Panc1 (cell line): ENCODE measurements at regions not wholly inside any gene's neighbourhood (a gene's known extent, or its start where the extent isn't known, plus 50 kb on each side); places are given as distances from the start of the nearest gene placed in this dataset.

ENCODE experiments used
- ATAC-seq: fragments of 200-7000 bp; cut with Tn5 transposase; 2 replicates; pipeline ENCODE4 v1.9.1; 2020; ENCODE audit warnings: mild to moderate bottlenecking, moderate library complexity
- BruUV-seq: library from RNA; stranded (reverse); fragments of 400-500 nt; replicated peaks from 2 replicates; lab custom pipeline; 2021; lab: Mats Ljungman, UMichigan
- CTCF ChIA-PET: fragments of 300-600 bp; sonication (Branson Sonifier 250); formaldehyde crosslinking; loops from one replicate; lab custom pipeline; 2022; ENCODE audit warnings: antibody characterized with exemption; lab: Charles Lee
- POLR2A ChIA-PET: fragments of 300-600 bp; sonication (Branson Sonifier 250); formaldehyde crosslinking; loops from one replicate; lab custom pipeline; 2022; ENCODE audit warnings: antibody characterized with exemption; lab: Charles Lee
- DNase-seq: peaks from one replicate; pipeline ENCODE4 v3.0.0-alpha.2; 2010; ENCODE audit warnings: low read depth, low spot score
- H3K27ac ChIP-seq: 2 replicates; pipeline ENCODE4 v1.5.1; 2011; ENCODE audit warnings: mild to moderate bottlenecking, low read length, inconsistent platforms
- H3K27me3 ChIP-seq: fragments of 200-500 bp; sonication (Bioruptor generic); 2 replicates; pipeline ENCODE4 v1.6.0; 2014; ENCODE audit warnings: low read length, inconsistent platforms; ENCODE audit not compliant: control insufficient read depth, insufficient read depth
- H3K36me3 ChIP-seq: fragments of 200-500 bp; sonication (Bioruptor generic); 2 replicates; pipeline ENCODE4 v1.5.1; 2014; ENCODE audit warnings: inconsistent platforms, mild to moderate bottlenecking, low read length, moderate library complexity; ENCODE audit not compliant: control insufficient read depth, insufficient read depth
- H3K4me1 ChIP-seq: 2 replicates; pipeline ENCODE4 v1.5.1; 2011; ENCODE audit warnings: inconsistent platforms, mild to moderate bottlenecking, low read length, moderate library complexity; ENCODE audit not compliant: control insufficient read depth, insufficient read depth
- H3K4me3 ChIP-seq, 2 experiments: 2 replicates each; pipeline ENCODE4 v1.5.1; 2011 to 2012; ENCODE audit warnings: low read depth in 2 of 2, low read length in 2 of 2, mild to moderate bottlenecking in 2 of 2, inconsistent platforms in 1 of 2, moderate library complexity in 1 of 2
- H3K9me3 ChIP-seq: fragments of 200-500 bp; sonication (Bioruptor generic); 2 replicates; pipeline ENCODE4 v1.5.1; 2014; ENCODE audit warnings: low read depth, mild to moderate bottlenecking, inconsistent platforms, low read length, moderate library complexity; ENCODE audit not compliant: control insufficient read depth, insufficient read depth
- POLR2AphosphoS5 ChIP-seq: IDR thresholded peaks from 2 replicates; pipeline ENCODE4 v1.6.1; 2012; ENCODE audit warnings: mild to moderate bottlenecking, low read depth, low read length, moderate library complexity
- SIN3A ChIP-seq: IDR thresholded peaks from 2 replicates; pipeline ENCODE4 v1.6.1; 2012; ENCODE audit warnings: low read depth, mild to moderate bottlenecking, low read length, moderate library complexity, borderline replicate concordance; ENCODE audit not compliant: insufficient read depth
- TCF7L2 ChIP-seq: IDR thresholded peaks from 2 replicates; pipeline ENCODE4 v1.6.1; 2011; ENCODE audit warnings: mild to moderate bottlenecking, low read depth, low read length, inconsistent platforms
- in situ Hi-C: cut with HindIII; loops from 2 replicates; pipeline ENCODE4 v1.10.0; 2016; ENCODE audit warnings: low sequenced_read_pairs, low pct_unique_long_range_greater_than_20kb
- intact Hi-C: fragments of 100-400 bp; cut with micrococcal nuclease; formaldehyde crosslinking; loops from one replicate; pipeline ENCODE4 v1.10.0; 2022; ENCODE audit not compliant: unreplicated experiment
- TF ChIP-seq, protein P1 (sequence below): fragments of 450-650 bp; IDR thresholded peaks from 2 replicates; pipeline ENCODE4 v1.5.1; 2017; ENCODE audit warnings: mild to moderate bottlenecking
- TF ChIP-seq, protein P2 (sequence below), 2 experiments: IDR thresholded peaks; 2 replicates each; pipeline ENCODE4 v1.6.1; 2011 to 2012; ENCODE audit warnings: low read depth in 2 of 2, control low read depth in 1 of 2, low read length in 1 of 2, mild to moderate bottlenecking in 1 of 2, moderate library complexity in 1 of 2; ENCODE audit not compliant: insufficient read depth in 1 of 2

- TF ChIP-seq POLR2AphosphoS5 = no peak
- BruUV-seq = no TSS peak
- CTCF ChIA-PET = no interaction called here
- H3K36me3 ChIP-seq = no peaks in the 10 kb centered on the region
- H3K27ac ChIP-seq = no peak overlapping the region
- intact Hi-C loops = no loop called here
- POLR2A ChIA-PET = no interaction called here
- H3K4me1 ChIP-seq = no peaks in the 10 kb centered on the region
- DNase-seq (no peak), ATAC-seq (no peak)
- no peaks in the 10 kb centered on the region for H3K27me3 ChIP-seq
- in situ Hi-C loops = no loop called here
- H3K4me3 ChIP-seq = no peak overlapping the region
- no peaks in the 10 kb centered on the region for H3K9me3 ChIP-seq
Measured at GRCh38 chr3:68142441-68142840, 488.0 kb upstream of the SUCLG2 start.

DNA sequence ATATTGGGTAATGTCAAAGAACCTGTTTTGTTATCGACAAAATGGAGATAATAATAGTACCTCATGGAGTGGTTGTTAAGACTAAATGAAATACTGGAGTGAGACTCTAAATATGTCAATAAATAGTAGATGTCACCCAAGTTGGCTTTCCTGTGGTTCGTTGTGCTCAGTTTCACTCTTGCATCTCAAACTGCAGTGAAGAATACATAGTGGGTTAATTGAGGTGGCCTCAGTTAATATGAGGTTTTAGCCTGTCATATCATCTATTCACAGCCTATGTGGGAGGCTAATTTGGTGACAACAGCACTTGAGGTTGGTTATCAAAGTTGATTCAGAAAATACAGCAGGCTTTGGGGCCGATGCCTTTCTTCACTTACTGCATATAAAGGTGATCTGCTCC lies 485.5 kb upstream of the SUCLG2 start:
- ATAC-seq (no peak), DNase-seq (no peak)
- POLR2A ChIA-PET = no interaction called here
- TF ChIP-seq, protein P1, sequence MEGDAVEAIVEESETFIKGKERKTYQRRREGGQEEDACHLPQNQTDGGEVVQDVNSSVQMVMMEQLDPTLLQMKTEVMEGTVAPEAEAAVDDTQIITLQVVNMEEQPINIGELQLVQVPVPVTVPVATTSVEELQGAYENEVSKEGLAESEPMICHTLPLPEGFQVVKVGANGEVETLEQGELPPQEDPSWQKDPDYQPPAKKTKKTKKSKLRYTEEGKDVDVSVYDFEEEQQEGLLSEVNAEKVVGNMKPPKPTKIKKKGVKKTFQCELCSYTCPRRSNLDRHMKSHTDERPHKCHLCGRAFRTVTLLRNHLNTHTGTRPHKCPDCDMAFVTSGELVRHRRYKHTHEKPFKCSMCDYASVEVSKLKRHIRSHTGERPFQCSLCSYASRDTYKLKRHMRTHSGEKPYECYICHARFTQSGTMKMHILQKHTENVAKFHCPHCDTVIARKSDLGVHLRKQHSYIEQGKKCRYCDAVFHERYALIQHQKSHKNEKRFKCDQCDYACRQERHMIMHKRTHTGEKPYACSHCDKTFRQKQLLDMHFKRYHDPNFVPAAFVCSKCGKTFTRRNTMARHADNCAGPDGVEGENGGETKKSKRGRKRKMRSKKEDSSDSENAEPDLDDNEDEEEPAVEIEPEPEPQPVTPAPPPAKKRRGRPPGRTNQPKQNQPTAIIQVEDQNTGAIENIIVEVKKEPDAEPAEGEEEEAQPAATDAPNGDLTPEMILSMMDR = no peak
- TF ChIP-seq TCF7L2 = no peak
- no peak for TF ChIP-seq SIN3A
- Histone ChIP-seq H3K36me3 (no peaks in the 10 kb centered on the region), H3K9me3 (no peaks in the 10 kb centered on the region), H3K4me1 (no peaks in the 10 kb centered on the region), H3K4me3 (no peak overlapping the region), H3K27ac (no peak overlapping the region), H3K27me3 (no peaks in the 10 kb centered on the region)
- no TSS peak for BruUV-seq
- intact Hi-C loops (no loop called here), in situ Hi-C loops (no loop called here)
- CTCF ChIA-PET = no interaction called here

DNA sequence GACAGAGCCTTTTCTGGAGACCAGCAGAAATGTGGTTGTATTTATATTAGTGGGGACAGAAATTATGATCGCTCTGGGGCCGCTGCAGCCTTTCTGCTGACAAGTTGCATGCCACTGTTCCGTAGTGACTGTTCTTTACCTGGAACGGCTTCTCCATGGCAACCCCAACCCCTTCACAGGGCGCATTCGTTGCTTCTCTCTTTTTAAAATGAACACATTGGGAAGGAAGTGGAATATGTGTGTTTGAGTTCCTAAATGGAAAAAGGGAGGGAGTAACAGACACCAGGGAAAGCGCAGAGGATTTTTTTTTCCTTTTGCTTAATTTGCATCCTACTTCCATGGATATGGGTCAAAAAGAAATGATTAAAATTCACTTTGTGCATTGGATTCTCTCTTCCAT lies 482.0 kb upstream of the SUCLG2 start:
- in situ Hi-C loops (no loop called here), intact Hi-C loops (no loop called here)
- TF ChIP-seq SIN3A (no peak), TCF7L2 (no peak), POLR2AphosphoS5 (no peak)
- TF ChIP-seq, protein P1 = no peak
- TF ChIP-seq, protein P2, sequence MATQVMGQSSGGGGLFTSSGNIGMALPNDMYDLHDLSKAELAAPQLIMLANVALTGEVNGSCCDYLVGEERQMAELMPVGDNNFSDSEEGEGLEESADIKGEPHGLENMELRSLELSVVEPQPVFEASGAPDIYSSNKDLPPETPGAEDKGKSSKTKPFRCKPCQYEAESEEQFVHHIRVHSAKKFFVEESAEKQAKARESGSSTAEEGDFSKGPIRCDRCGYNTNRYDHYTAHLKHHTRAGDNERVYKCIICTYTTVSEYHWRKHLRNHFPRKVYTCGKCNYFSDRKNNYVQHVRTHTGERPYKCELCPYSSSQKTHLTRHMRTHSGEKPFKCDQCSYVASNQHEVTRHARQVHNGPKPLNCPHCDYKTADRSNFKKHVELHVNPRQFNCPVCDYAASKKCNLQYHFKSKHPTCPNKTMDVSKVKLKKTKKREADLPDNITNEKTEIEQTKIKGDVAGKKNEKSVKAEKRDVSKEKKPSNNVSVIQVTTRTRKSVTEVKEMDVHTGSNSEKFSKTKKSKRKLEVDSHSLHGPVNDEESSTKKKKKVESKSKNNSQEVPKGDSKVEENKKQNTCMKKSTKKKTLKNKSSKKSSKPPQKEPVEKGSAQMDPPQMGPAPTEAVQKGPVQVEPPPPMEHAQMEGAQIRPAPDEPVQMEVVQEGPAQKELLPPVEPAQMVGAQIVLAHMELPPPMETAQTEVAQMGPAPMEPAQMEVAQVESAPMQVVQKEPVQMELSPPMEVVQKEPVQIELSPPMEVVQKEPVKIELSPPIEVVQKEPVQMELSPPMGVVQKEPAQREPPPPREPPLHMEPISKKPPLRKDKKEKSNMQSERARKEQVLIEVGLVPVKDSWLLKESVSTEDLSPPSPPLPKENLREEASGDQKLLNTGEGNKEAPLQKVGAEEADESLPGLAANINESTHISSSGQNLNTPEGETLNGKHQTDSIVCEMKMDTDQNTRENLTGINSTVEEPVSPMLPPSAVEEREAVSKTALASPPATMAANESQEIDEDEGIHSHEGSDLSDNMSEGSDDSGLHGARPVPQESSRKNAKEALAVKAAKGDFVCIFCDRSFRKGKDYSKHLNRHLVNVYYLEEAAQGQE (IDR thresholded peaks at IDR 0.05; ENCODE audit: insufficient read depth in 1 of 2, low read depth in 2 of 2, low read length in 1 of 2) = no peak
- Histone ChIP-seq H3K27ac (no peak overlapping the region), H3K4me1 (no peaks in the 10 kb centered on the region), H3K9me3 (no peaks in the 10 kb centered on the region), H3K36me3 (no peaks in the 10 kb centered on the region), H3K27me3 (no peaks in the 10 kb centered on the region), H3K4me3 (no peak overlapping the region)
- ATAC-seq = no peak
- ChIA-PET CTCF (no interaction called here), POLR2A (no interaction called here)
- no peak for DNase-seq
- no TSS peak for BruUV-seq
